Spleen (tissue), 7 donors: ENCODE measurements at regions not wholly inside any gene's neighbourhood (a gene's known extent, or its start where the extent isn't known, plus 50 kb on each side); places are given as distances from the start of the nearest gene placed in this dataset.

ENCODE experiments used
- CTCF ChIP-seq, 11 experiments: fragments of 200-600 bp in 7 of 11; fragments of 450-650 bp in 4 of 11; sonication (generic) in 4 of 11; IDR thresholded peaks in 8 of 11; conservative IDR thresholded peaks in 3 of 11; 1 replicate in 7 of 11; 2 replicates in 4 of 11; pipeline versions ENCODE4 v1.4.0 to v1.8.0; 2016 to 2021; ENCODE audit warnings: antibody characterized with exemption in 11 of 11, inconsistent platforms in 4 of 11, mild to moderate bottlenecking in 1 of 11
- POLR2A ChIP-seq, 3 donors: fragments of 450-650 bp; IDR thresholded peaks; one replicate each; pipeline ENCODE4 v1.5.1; 2017; ENCODE audit warnings: antibody characterized with exemption in 3 of 3, mild to moderate bottlenecking in 1 of 3
- POLR2AphosphoS5 ChIP-seq, 3 donors: sonication (generic); formaldehyde crosslinking; IDR thresholded peaks; one replicate each; pipeline ENCODE4 v1.5.1; 2017; ENCODE audit warnings: antibody characterized with exemption in 3 of 3
- donor health status: DM: no; HTN: no; CAD: no; lungs with moderate emphysema.
- donor health status: DM: no; HTN: no; CAD: no.
- donor health status: DM: no; HTN: no; CAD: no.

DNA sequence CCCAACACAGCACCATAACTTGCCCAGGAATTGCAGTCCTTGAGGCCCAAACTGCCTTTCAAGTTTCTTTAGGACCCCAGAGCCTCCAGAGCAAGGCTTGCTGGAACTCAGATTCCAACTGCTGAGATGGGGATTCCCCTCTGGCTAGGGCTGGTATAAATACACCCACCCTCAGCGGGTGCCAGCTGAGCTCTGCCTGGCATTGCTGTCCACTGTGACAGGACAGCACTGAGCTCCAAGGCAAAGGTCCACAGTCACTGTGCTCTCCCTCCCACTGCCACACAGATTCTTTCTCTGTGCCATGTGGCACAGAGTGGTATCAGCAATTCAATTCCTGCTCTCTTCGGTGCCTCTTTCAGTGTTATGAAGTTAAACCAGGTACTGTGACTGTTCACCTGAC lies 304.2 kb upstream of the LMCD1 start:
- TF ChIP-seq POLR2AphosphoS5 (IDR thresholded peaks at IDR 0.05): no peak
- no peak for TF ChIP-seq CTCF (IDR thresholded peaks at IDR 0.05 in 8 of 11, conservative IDR thresholded peaks at IDR 0.05 in 3 of 11)
- no peak for TF ChIP-seq POLR2A (IDR thresholded peaks at IDR 0.05)
